Heart left ventricle (tissue), 13 donors: ENCODE measurements at regions not wholly inside any gene's neighbourhood (a gene's known extent, or its start where the extent isn't known, plus 50 kb on each side); places are given as distances from the start of the nearest gene placed in this dataset.

Experiments
- POLR2A ChIP-seq, 2 donors: fragments of 450-650 bp; IDR thresholded peaks; one replicate each; pipeline ENCODE4 v1.6.1; 2017; ENCODE audit warnings: antibody characterized with exemption in 2 of 2, mild to moderate bottlenecking in 2 of 2, moderate library complexity in 2 of 2
- TF ChIP-seq, protein P1 (sequence below), 12 donors: fragments of 200-600 bp; sonication (generic) in 4 of 12; IDR thresholded peaks; one replicate each; pipeline versions ENCODE4 v1.5.0 to v1.8.0; 2018 to 2022; ENCODE audit warnings: antibody characterized with exemption in 12 of 12, mild to moderate bottlenecking in 5 of 12
- donor health status: ischemic (EF 13 %, LVEDD 7.1; RV severe dilation, severe dysfunction).
- donor health status: DM: no; HTN: yes; CAD: no.
- donor health status: DM: no; HTN: no; CAD: no.
- donor health status: ischemic (EF 25% LVEDD 6.9; RV normal size, moderate dysfunction).
- donor health status: ischemic (EF 25% LVEDD 5.7; RV mildly dilated, moderate dysfunction).
- donor health status: ischemic (EF 35%, LVEDD 5.7; RV mildly dilated, moderate dysfunction).
- donor health status: nonischemic (EF 11% LVEDD 7.7; RV severe dilation, severe dysfunction).
- donor health status: DM: yes; HTN: yes; CAD: no.
- donor health status: PGD.
- donor health status: ischemic (EF 29% LVEDD 5.4; RV normal size, mild dysfunction).
- donor health status: nonischemic (EF 23%, LVEDD 6.1; RV moderate dilation, normal function).

DNA sequence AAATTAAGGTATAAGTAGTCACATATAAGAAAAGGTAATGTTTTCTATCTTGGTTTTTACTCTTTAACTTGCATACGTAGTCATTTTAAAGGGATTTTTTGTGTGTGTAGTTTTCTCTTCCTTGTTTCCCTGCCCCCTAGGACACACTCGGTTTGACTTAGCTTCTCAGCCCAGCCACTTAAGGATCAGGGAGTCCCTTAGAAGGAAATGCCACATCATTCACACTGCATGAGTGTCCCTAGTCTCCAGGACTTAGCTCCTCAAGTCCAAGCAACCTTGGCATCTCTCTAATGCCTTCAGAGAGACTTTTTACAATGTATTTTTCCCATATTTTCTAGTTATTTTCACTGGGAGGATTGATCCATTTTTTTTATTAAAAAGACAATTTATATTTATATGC is 1407.7 kb downstream of the EFNB2 start:
- TF ChIP-seq POLR2A (IDR thresholded peaks at IDR 0.05) = no peak
- TF ChIP-seq, protein P1, sequence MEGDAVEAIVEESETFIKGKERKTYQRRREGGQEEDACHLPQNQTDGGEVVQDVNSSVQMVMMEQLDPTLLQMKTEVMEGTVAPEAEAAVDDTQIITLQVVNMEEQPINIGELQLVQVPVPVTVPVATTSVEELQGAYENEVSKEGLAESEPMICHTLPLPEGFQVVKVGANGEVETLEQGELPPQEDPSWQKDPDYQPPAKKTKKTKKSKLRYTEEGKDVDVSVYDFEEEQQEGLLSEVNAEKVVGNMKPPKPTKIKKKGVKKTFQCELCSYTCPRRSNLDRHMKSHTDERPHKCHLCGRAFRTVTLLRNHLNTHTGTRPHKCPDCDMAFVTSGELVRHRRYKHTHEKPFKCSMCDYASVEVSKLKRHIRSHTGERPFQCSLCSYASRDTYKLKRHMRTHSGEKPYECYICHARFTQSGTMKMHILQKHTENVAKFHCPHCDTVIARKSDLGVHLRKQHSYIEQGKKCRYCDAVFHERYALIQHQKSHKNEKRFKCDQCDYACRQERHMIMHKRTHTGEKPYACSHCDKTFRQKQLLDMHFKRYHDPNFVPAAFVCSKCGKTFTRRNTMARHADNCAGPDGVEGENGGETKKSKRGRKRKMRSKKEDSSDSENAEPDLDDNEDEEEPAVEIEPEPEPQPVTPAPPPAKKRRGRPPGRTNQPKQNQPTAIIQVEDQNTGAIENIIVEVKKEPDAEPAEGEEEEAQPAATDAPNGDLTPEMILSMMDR (IDR thresholded peaks at IDR 0.05) = no peak
